ENCODE measurements at regions not wholly inside any gene's neighbourhood (a gene's known extent, or its start where the extent isn't known, plus 50 kb on each side); places are given as distances from the start of the nearest gene placed in this dataset.

GRCh38 chr14:48391661-48392060, 716.3 kb upstream of the MDGA2 start:
- no peak for TF ChIP-seq CTCF (IDR thresholded peaks at IDR 0.05)
- no peak for TF ChIP-seq POLR2A (IDR thresholded peaks at IDR 0.05)

All from ovary (tissue), 3 donors.